Esophagus muscularis mucosa (tissue), 3 donors: ENCODE measurements at regions not wholly inside any gene's neighbourhood (a gene's known extent, or its start where the extent isn't known, plus 50 kb on each side); places are given as distances from the start of the nearest gene placed in this dataset.

ENCODE experiments used
- CTCF ChIP-seq, 3 experiments: fragments of 200-600 bp in 2 of 3; fragments of 450-650 bp in 1 of 3; sonication (generic) in 2 of 3; IDR thresholded peaks; one replicate each; pipeline ENCODE4 v1.5.1; 2017 to 2019; ENCODE audit warnings: antibody characterized with exemption in 3 of 3, mild to moderate bottlenecking in 2 of 3, moderate library complexity in 1 of 3
- EP300 ChIP-seq: sonication (generic); formaldehyde crosslinking; IDR thresholded peaks from one replicate; pipeline ENCODE4 v1.6.1; 2017; ENCODE audit warnings: antibody characterized with exemption

DNA sequence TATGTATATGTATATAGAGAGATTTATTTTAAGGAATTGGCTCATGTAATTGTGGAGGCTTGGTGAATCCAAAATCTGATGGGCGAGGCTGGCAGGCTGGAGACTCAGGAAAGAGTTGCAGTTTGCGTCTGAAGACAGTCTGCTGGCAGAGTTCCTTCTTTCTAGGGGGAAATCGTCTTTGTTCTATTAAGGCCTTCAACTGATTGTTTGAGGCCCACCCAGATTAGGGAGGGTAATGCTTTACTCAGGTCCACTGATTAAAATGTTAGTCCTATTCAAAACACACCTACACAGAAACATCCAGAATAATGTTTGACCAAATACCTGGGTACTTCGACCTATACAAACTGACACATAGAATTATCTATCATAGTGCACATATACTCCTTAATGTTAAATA is 149.5 kb downstream of the NAA11 start:
- TF ChIP-seq CTCF (IDR thresholded peaks at IDR 0.05) (no peak), EP300 (no peak)
